Liver (tissue), 3 donors: ENCODE measurements at regions not wholly inside any gene's neighbourhood (a gene's known extent, or its start where the extent isn't known, plus 50 kb on each side); places are given as distances from the start of the nearest gene placed in this dataset.

Experiments
- ATF3 ChIP-seq: IDR thresholded peaks from 2 replicates; pipeline ENCODE4 v1.6.1; 2016; ENCODE audit warnings: antibody characterized with exemption
- EGR1 ChIP-seq, 2 donors: IDR thresholded peaks; 2 replicates each; pipeline ENCODE4 v1.6.1; 2016 to 2018; ENCODE audit warnings: antibody characterized with exemption in 2 of 2, low read depth in 2 of 2
- FOXA1 ChIP-seq: IDR thresholded peaks from 2 replicates; pipeline ENCODE4 v1.6.1; 2016; ENCODE audit warnings: antibody characterized with exemption
- GABPA ChIP-seq, 2 donors: IDR thresholded peaks in 1 of 2; conservative IDR thresholded peaks in 1 of 2; 2 replicates each; pipeline ENCODE4 v1.6.1; 2016; ENCODE audit warnings: antibody characterized with exemption in 2 of 2, mild to moderate bottlenecking in 1 of 2, moderate library complexity in 1 of 2
- MAX ChIP-seq: IDR thresholded peaks from 2 replicates; pipeline ENCODE4 v1.6.1; 2016; ENCODE audit warnings: antibody characterized with exemption
- RAD21 ChIP-seq, 2 donors: IDR thresholded peaks; 2 replicates each; pipeline ENCODE4 v1.6.1; 2016; ENCODE audit warnings: antibody characterized with exemption in 2 of 2, mild to moderate bottlenecking in 2 of 2
- SP1 ChIP-seq: IDR thresholded peaks from 2 replicates; pipeline ENCODE4 v1.6.1; 2018; ENCODE audit warnings: antibody characterized with exemption, mild to moderate bottlenecking
- TAF1 ChIP-seq: conservative IDR thresholded peaks from 2 replicates; pipeline ENCODE4 v1.6.1; 2016; ENCODE audit warnings: antibody characterized with exemption, mild to moderate bottlenecking
- ZBTB33 ChIP-seq: IDR thresholded peaks from 2 replicates; pipeline ENCODE4 v1.6.1; 2016; ENCODE audit warnings: antibody characterized with exemption
- TF ChIP-seq, protein P1 (sequence below): fragments of 150-350 bp; IDR thresholded peaks from 2 replicates; pipeline ENCODE4 v1.5.1; 2017; ENCODE audit warnings: improper control_type of control experiment, low read depth, low read length; ENCODE audit not compliant: missing input control
- TF ChIP-seq, protein P2 (sequence below): IDR thresholded peaks from 2 replicates; pipeline ENCODE4 v1.6.1; 2016; ENCODE audit warnings: antibody characterized with exemption, mild to moderate bottlenecking
- donor health status: healthy.
- donor health status: healthy.

GRCh38 chr2:172228177-172228808 is 125.6 kb upstream of the DLX2 start:
- TF ChIP-seq ZBTB33 (no peak), RAD21 (IDR thresholded peaks at IDR 0.05) (no peak), TAF1 (no peak), ATF3 (no peak), EGR1 (IDR thresholded peaks at IDR 0.05; ENCODE audit: low read depth in 2 of 2) (no peak), MAX (no peak), GABPA (IDR thresholded peaks at IDR 0.05 in 1 of 2, conservative IDR thresholded peaks at IDR 0.05 in 1 of 2) (no peak), FOXA1 (no peak), SP1 (no peak)
- TF ChIP-seq, protein P1, sequence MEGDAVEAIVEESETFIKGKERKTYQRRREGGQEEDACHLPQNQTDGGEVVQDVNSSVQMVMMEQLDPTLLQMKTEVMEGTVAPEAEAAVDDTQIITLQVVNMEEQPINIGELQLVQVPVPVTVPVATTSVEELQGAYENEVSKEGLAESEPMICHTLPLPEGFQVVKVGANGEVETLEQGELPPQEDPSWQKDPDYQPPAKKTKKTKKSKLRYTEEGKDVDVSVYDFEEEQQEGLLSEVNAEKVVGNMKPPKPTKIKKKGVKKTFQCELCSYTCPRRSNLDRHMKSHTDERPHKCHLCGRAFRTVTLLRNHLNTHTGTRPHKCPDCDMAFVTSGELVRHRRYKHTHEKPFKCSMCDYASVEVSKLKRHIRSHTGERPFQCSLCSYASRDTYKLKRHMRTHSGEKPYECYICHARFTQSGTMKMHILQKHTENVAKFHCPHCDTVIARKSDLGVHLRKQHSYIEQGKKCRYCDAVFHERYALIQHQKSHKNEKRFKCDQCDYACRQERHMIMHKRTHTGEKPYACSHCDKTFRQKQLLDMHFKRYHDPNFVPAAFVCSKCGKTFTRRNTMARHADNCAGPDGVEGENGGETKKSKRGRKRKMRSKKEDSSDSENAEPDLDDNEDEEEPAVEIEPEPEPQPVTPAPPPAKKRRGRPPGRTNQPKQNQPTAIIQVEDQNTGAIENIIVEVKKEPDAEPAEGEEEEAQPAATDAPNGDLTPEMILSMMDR: no peak
- TF ChIP-seq, protein P2, sequence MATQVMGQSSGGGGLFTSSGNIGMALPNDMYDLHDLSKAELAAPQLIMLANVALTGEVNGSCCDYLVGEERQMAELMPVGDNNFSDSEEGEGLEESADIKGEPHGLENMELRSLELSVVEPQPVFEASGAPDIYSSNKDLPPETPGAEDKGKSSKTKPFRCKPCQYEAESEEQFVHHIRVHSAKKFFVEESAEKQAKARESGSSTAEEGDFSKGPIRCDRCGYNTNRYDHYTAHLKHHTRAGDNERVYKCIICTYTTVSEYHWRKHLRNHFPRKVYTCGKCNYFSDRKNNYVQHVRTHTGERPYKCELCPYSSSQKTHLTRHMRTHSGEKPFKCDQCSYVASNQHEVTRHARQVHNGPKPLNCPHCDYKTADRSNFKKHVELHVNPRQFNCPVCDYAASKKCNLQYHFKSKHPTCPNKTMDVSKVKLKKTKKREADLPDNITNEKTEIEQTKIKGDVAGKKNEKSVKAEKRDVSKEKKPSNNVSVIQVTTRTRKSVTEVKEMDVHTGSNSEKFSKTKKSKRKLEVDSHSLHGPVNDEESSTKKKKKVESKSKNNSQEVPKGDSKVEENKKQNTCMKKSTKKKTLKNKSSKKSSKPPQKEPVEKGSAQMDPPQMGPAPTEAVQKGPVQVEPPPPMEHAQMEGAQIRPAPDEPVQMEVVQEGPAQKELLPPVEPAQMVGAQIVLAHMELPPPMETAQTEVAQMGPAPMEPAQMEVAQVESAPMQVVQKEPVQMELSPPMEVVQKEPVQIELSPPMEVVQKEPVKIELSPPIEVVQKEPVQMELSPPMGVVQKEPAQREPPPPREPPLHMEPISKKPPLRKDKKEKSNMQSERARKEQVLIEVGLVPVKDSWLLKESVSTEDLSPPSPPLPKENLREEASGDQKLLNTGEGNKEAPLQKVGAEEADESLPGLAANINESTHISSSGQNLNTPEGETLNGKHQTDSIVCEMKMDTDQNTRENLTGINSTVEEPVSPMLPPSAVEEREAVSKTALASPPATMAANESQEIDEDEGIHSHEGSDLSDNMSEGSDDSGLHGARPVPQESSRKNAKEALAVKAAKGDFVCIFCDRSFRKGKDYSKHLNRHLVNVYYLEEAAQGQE: no peak
